GM18511 (cell line): ENCODE measurements at regions not wholly inside any gene's neighbourhood (a gene's known extent, or its start where the extent isn't known, plus 50 kb on each side); places are given as distances from the start of the nearest gene placed in this dataset.
"Not testable (repeated sequence)": the region's sequence is repeated elsewhere in the genome, so short reads cannot be mapped to it uniquely, and the experiment has no call there.

Source experiments
- ATAC-seq: cut with Tn5 transposase; IDR thresholded peaks from one replicate; pipeline ENCODE4 v1.9.1; 2021; ENCODE audit warnings: mild to moderate bottlenecking, moderate library complexity; ENCODE audit not compliant: unreplicated experiment

DNA sequence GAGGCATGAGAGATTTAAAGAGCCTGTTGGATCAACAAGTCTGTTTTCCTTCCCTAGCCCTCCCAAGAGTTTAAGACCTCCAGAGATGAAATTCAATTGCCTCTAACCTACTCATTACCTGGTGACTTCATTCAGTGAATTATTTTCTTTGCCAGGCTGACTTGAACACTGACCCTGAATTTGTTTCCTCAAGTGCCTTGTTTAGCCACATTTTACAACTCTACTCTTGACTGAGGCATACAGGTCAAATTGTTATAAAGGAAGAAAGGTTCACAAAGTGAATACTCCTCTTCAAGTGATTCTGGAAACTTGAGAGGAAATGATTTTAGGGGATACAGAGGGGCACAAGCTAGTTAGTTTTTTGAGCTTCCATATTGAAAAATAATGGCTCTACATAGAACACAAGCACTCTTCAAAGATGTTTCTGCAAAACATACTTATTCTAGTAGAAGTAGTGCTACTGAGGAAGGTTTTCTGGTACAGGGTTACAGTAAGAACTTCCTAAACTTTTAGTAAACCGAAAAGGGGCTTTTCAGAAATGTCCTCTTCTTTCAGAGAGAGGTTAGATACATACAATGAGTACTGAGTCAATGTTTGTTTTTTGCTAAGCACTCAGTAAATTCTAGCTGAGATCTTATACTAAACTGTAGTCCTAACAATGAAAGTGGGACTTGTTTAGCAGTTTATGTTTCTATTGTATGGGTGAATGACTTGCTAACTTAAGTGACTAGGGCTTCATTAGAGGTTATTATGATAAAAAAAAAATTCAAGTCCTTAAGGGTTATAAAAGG, 137.4 kb upstream of the SATB1 start:
- ATAC-seq, result no peak

DNA sequence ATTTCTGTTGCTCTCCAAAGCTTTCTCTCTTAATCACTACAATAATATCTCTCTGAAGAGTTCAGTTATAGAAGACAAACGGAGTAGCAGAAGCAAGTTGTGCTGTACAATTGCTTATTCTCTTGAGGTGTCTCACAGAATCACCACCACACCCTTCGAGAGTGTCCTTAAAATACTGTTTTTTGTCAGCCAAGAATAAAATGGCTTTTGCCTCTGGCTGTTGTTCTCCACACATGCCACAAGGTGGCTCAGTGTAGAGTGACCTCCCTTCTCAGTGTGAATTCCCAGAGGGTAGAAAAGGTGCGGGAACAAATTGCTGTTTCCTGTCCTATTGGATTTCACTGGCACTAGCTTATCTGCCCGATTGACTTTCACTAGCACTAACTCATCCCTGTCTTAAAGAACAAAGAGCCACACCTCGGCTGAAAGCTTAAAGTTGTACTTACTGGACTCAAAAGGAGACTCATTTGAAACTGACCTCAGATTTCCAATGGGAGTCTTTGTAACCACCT, 134.2 kb upstream of the SATB1 start:
- ATAC-seq, result peak; percentile 66

DNA sequence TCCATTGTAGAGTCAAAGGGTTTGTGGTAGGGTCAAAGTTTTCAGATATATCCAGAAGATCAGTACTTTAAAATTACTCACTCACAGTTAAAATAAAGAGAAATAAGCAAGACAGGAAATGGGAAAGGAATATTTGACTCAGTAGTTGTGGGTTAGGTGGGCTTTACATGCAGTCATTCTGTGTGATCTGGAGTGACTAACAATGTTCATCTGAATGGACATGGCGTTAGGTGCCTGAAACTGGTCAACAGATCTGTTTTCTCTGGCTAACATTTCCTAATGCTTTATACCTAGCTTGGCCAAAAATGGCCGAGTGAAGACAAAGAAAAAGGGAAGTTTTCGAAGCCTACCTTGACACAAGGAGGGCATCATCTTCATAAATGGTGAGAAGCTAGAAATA, 133.4 kb upstream of the SATB1 start:
- ATAC-seq, result no peak

DNA sequence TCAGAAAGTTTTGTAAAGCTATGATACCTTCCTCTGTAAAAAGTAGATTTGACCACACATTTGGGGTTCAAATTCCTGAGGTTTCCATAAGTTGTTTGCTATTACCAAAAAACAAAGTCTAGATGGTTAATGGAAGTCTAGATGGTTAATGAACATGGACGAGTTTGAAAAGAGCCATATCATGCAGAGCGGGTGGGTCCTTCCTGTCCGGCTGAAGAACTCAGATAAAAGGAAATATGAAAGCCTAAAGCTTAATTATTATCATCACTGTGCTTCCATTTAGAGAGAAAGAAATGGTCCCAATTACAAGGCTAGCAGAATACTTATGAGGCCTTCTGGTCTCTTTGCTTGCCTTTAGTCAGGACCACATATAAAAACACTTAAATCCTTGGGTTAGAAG, 132.1 kb upstream of the SATB1 start:
- no peak for ATAC-seq

DNA sequence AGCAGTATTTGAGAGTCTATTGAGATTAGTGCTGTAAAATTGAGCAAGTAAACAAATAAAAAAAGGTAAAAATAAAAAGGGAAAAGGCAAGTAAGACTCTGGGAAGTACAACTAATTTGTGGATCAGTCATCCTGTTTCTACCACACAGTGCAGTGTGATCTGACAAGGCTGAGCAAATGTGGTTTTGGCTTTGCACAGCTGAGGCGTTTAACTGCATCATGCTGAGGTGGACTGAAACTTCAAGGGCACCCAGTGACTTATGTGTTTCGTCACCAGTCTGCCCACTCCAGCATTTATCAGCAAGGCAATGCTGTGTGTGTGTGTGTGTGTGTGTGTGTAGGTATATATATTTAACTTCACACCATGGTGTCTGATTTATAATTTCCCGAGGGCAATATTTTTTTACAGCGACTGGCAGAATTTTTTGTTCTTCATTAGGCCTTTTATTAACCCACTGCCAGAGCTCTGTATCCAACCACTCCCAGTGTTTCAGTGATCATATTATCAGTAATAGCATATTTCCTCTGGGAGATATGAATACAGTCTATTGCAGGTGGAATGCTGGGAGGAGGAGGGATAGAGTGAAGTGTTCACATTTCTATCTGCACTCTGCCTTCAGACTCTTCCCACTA, 131.5 kb upstream of the SATB1 start:
- no peak for ATAC-seq

DNA sequence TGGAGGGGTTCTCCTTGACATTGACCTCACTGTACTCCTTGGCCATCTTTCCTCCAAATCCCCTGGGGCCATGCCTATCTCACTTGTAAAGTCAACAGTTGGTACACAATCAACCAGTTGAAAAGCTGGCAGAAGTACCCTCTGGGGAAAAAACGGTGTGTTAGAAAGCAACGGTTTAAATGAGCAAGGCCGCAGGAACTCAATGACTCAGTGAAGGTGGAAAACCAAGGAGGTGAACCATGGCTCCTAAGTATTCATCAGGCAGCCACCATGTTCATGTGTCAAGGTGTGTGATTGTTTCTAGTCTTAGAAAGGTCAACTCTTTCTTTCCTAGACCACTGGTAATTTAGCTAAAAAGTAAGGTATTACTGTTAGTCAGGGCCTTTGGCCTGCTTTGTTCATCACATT, 130.9 kb upstream of the SATB1 start:
- no peak for ATAC-seq

DNA sequence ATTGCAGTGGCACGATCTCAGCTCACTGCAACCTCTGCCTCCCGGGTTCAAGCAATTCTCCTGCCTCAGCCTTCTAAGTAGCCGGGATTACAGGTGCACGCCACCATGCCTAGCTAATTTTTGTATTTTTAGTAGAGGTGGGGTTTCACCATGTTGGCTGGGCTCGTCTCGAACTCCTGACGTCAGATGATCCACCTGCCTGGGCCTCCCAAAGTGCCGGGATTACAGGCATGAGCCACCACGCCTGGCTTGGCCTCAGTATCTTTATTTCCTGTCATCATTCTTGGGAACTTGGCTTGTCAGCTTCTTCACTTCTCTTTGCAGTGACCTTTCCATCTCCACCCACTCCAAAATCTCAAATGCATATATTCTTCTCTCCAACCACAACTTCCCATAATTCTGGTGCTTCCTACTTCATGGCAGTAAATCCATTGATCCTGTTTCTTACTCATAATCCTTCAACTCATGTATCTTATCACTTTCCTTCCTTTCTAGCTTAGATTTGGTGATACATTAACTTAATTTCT, 127.5 kb upstream of the SATB1 start:
- ATAC-seq, result not testable (repeated sequence)

DNA sequence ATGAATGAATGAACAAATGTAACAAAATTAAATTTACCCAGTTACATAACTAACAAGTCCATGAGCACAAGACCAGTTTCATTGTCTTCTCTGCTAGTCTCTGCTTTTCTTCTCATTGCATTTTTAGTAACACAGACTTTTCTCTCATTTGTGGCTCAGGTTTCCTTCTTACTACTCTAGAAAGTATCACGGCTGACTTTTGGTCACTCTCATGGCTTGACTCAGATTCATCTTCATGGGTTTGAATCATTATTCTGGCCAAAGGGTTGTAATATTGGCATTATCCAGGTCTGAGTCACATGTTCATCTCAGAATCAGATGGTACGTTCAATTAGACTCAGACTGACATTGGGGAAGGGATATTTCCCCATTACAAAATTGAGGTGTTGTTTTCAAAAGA, 121.5 kb upstream of the SATB1 start:
- ATAC-seq, result no peak

DNA sequence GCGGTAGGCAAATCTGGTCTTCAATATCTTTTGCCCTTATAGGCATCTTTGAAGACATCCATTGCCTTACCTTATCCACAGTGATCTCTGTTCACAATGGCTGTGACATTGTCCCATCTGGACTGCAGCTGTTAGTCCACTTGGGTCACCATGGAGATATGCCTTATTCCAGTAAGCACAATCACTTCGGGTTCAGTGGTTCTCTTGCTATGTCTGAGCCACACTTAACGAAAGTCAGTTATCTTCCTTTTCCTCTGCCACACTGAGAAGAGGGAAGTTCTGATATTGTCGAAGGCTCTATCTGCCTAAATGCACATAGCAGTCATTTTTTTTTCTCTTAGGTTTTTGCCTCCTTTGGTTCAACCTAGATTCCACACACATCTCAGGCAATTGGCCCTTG, 119.0 kb upstream of the SATB1 start:
- ATAC-seq, result no peak

DNA sequence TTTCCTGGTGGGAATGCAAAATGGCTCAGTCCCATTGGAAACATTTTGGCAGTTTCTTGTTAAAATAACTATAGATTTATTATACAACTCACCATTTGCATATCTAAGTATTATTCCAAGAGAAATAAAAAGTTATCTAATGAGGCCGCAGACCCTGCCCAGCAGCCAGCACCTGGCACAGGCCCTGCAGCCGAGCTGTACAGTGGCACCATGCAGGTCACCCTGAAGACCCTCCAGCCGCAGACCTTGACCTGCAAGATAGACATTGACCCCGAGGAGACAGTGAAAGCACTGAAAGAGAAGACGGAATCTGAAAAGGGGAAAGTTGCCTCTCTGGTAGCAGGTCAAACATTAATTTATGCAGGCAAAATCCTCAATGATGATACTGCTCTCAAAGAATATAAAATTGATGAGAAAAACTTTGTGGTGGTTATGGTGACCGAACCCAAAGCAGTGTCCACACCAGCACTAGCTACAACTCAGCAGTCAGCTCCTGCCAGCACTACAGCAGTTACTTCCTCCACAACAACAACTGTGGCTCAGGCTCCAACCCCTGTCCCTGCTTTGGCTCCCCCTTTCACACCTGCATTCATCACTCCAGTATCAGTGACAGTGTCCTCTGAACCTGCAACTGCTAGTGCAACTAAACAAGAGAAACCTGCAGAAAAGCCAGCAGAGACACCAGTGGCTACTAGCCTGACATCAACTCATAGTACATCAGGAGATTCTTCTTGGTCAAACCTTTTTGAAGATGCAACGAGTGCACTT, 113.5 kb upstream of the SATB1 start:
- ATAC-seq, result no peak

DNA sequence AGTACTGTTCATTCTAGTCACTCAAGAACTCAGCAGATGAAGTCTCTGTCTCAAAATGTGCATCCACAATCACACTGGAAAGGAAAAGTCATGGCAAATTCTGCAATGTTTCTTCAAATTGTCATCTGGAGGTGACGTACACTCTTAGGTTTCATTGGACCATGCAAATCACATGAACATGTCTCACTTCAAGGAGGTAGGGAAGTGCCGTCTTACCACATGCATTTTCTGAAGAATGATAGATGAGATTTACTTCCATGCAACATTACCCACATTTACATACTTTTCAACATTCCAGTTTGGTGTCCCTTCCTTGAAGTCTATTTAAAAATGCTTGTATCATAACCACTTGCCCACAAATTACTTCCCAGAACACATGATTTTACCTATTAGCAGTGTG, 107.9 kb upstream of the SATB1 start:
- no peak for ATAC-seq

DNA sequence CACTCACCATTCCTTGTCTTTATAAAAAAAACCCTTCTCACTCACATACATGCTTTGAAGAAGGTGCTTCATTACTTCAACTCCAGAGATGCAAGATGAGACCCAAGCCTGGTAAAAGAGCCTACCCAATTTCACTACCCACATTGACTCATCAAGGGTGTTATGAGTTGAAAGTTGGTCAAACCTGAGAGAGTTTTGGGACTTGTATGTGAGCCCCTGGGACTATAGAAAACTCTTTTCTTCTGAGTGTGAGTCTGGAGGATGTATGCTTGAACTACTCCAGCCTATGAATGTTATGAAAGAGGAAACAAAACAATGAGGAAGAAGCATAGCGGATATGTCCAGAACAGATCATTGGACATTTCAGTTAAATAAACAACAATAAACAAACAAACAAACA, 106.5 kb upstream of the SATB1 start:
- peak; percentile 81 for ATAC-seq

DNA sequence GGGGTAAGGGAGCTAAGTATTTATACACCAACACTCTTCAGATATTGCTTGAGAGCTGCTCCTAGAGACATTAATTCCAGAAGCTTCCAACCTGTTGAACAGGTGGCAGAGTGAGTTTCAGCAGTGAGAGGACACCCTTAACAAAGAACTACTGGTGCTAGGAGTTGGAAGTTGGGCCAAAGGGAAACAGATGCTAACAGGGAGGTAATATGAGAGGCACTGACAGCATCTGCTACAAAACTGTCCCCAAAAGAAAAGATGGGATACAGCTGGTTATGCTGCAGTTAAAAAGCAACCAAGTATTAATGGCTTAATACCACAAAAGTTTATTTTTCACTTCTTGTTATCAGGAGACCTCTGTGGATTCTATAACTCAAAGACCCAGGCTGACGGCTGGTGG, 104.5 kb upstream of the SATB1 start:
- no peak for ATAC-seq

DNA sequence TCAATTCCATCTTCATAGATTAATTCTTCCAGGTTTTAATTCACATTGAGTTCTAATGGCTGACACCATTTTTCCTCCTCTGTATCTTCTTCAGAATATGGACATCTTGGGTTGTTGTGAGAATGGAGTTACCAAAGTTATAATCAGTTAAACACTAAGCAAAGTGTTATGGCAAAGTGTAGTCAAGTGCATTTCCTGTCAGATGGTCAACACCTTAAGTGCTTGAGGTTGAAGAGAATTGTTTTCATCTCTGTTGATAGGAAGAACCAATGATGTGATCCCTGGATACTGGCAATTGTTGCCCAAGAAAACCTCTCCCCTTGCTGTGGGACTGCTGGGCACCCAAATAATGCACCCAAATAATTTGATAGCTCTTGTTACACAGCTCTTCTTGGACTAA, 102.6 kb upstream of the SATB1 start:
- ATAC-seq, result no peak

DNA sequence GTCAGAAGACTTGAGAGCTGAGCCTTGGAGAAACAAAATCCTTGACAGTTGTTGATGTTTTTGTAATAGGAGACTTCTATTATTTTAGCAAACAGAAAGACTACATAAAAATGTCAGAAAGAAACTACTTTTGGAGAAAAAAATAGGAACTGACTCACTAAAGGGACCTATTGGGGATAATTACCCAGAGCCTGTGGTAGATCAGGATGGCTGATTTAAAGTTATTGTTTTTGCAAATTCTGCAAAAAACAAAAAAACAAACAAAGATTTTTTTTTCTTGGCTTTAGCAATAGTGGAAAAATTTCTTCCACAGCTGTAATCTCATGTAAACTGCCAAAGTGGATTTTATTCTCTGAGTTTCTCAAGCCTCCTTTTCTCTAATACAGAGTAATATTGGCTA, 101.5 kb upstream of the SATB1 start:
- no peak for ATAC-seq

DNA sequence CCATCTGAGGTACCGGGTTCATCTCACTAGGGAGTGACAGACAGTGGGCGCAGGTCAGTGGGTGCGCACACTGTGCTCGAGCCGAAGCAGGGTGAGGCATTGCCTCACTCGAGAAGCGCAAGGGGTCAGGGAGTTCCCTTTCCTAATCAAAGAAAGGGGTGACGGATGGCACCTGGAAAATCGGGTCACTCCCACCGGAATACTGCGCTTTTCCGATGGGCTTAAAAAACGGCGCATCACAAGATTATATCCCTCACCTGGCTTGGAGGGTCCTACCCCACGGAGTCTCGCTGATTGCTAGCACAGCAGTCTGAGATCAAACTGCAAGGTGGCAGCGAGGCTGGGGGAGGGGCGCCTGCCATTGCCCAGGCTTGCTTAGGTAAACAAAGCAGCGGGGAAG, 91.0 kb upstream of the SATB1 start:
- ATAC-seq, result not testable (repeated sequence)

DNA sequence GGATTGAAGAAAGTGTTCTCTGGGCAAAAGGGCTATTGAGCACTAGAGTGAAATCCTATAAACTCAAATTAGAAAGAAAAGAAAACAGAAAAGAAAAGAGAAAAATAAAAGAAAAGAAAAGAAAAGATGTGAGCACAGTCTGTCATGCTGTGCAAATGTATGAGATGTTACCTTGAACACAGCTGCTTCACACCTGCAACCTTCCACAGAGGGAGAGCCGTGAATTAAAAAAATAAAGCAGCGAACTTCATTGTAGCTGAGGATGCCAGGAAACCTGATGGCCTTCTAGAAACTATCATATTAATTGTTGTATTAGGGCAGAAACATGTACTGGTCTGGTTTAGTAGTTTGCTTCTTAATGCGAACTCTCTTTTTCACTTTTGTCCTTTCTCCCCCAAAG, 88.0 kb upstream of the SATB1 start:
- ATAC-seq, result no peak

DNA sequence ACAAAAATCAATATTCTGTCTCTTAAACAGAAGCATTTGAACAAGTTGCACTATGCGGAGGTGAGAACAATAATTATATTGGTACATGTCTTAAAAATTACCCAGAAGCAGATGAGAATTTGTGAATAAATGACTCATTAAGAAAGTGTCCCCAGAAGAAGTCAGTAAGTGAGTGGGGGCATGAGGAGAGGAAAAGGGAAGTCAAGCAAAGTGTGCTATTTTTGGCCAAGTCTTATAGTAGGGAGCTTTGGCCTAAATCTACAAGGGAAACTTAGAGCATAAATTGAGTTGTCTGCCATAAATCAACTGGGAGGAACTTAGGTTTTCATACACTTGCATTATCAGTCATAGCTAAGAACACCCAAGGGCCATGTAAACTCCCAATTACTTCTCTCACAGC, 86.9 kb upstream of the SATB1 start:
- ATAC-seq, result no peak

DNA sequence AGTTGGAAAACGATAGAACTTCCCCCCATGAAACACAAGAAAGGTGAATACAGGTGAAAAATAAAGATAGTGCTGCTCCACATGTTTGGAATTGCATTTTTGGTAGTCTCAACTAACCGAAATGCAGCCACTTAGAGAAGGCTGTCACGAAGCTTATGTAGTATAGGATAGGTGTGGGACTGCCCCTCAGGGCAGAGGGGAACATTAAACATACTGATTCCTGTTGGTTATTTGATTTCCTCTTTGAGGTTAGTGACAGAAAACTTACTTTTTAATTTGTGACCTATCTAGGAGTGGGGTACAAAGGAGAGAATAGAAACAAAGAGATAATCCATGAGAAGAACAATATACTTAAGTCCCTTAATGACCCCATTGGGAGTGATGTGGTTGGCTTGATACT, 85.8 kb upstream of the SATB1 start:
- ATAC-seq, result no peak

DNA sequence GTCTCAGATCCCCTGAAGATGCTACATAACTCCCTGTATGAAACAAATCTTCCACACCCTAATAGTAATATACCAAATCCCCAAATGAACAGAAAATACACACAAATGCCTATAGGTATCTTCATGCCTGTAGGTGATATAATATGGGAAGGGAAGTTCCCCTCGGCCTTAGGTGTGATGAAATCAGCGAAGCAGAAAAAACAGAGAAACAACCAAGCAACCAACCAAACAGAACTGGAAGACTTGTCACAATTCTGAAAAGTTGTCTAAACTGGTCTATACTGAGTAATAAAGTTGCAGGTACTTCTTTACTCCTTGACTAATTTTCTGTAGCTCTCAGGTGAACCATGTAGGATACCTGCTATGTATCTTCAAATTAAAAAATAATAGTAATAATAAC, 82.2 kb upstream of the SATB1 start:
- ATAC-seq, result no peak

DNA sequence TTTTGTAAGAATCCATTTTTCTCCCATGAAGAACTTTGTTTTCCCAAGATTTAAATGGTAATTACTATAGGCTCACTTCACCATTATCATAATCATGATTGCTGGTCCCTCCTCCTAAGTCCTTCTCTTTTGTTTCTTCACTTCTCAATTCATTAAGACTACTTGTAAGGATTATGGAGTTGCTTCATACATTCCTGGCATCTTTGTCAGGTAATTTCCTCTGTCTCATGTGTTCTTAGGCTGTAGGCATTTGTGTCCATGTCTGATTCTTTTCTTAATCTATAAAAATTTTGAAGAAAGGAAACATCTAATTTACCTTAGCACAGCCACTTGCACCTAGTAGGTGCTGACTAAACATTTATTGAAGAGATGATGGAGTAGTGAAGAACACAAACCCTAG, 79.9 kb upstream of the SATB1 start:
- no peak for ATAC-seq
